PC-3 (cell line): ENCODE measurements at regions not wholly inside any gene's neighbourhood (a gene's known extent, or its start where the extent isn't known, plus 50 kb on each side); places are given as distances from the start of the nearest gene placed in this dataset.

Source experiments
- CTCF ChIP-seq: fragments of 300-600 bp; sonication (generic); conservative IDR thresholded peaks from 2 replicates; pipeline ENCODE4 v1.5.1; 2017; ENCODE audit warnings: antibody characterized with exemption, low read depth, mild to moderate bottlenecking, low read length
- EZH2 ChIP-seq: fragments of 300-600 bp; sonication (generic); IDR thresholded peaks from one replicate; pipeline ENCODE4 v1.6.1; 2017; ENCODE audit warnings: antibody characterized with exemption, mild to moderate bottlenecking, low read length; ENCODE audit not compliant: unreplicated experiment

- TF ChIP-seq EZH2 (no peak), CTCF (no peak)
Measured at GRCh38 chr4:110849461-110849860, 226.6 kb upstream of the PITX2 start.
